Glutamatergic neuron (in vitro differentiated cells): ENCODE measurements at regions not wholly inside any gene's neighbourhood (a gene's known extent, or its start where the extent isn't known, plus 50 kb on each side); places are given as distances from the start of the nearest gene placed in this dataset.

Experiments used
- DNase-seq: peaks from one replicate; pipeline ENCODE4 v3.0.0; 2022
- H3K27ac Mint-ChIP-seq: one replicate; pipeline ENCODE4 v1.8.0; 2020; ENCODE audit warnings: mild to moderate bottlenecking, mixed read lengths, inconsistent platforms; ENCODE audit not compliant: unreplicated experiment
- H3K27me3 Mint-ChIP-seq: one replicate; pipeline ENCODE4 v1.8.0; 2020; ENCODE audit warnings: mild to moderate bottlenecking, moderate library complexity, mixed read lengths, inconsistent platforms; ENCODE audit not compliant: unreplicated experiment
- H3K36me3 Mint-ChIP-seq: one replicate; pipeline ENCODE4 v1.8.0; 2020; ENCODE audit warnings: mild to moderate bottlenecking, mixed read lengths, inconsistent platforms; ENCODE audit not compliant: unreplicated experiment
- H3K4me1 Mint-ChIP-seq: one replicate; pipeline ENCODE4 v1.8.0; 2020; ENCODE audit warnings: mild to moderate bottlenecking, low read depth, mixed read lengths, inconsistent platforms; ENCODE audit not compliant: unreplicated experiment
- H3K4me3 Mint-ChIP-seq: one replicate; pipeline ENCODE4 v1.8.0; 2020; ENCODE audit warnings: mild to moderate bottlenecking, mixed read lengths, inconsistent platforms; ENCODE audit not compliant: unreplicated experiment
- H3K9me3 Mint-ChIP-seq: one replicate; pipeline ENCODE4 v1.8.0; 2020; ENCODE audit warnings: mild to moderate bottlenecking, moderate library complexity, mixed read lengths, inconsistent platforms; ENCODE audit not compliant: unreplicated experiment
- TF ChIP-seq, protein P1 (sequence below): fragments of 200-600 bp; sonication (generic); IDR thresholded peaks from one replicate; pipeline ENCODE4 v1.5.0; 2021; ENCODE audit not compliant: partially characterized antibody, unreplicated experiment

DNA sequence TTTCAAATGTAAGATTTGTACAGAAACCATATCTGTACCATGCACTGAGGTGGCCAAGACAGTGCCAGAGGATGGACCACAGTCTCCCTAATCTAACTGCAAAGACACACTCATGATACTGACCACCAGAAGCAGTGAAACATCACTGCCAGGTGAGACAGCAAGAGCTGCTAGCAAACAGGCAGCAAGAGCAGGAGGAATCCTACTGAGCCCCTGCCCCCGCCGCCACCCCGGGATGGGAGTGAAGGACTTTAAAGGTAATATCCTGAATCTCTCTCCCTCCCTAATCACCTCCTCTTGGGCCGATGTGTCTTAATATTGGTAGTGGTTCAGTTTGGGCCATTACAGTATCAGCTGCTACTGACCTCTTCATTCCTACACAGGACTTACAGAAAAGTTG, 144.3 kb downstream of the XPNPEP1 start:
- no peak for DNase-seq
- no peaks in the 10 kb centered on the region for H3K4me1 Mint-ChIP-seq
- H3K27me3 Mint-ChIP-seq, result no peaks in the 10 kb centered on the region
- H3K27ac Mint-ChIP-seq, result no peak overlapping the region
- no peak overlapping the region for H3K4me3 Mint-ChIP-seq
- no peaks in the 10 kb centered on the region for H3K36me3 Mint-ChIP-seq
- no peaks in the 10 kb centered on the region for H3K9me3 Mint-ChIP-seq
- TF ChIP-seq, protein P1, sequence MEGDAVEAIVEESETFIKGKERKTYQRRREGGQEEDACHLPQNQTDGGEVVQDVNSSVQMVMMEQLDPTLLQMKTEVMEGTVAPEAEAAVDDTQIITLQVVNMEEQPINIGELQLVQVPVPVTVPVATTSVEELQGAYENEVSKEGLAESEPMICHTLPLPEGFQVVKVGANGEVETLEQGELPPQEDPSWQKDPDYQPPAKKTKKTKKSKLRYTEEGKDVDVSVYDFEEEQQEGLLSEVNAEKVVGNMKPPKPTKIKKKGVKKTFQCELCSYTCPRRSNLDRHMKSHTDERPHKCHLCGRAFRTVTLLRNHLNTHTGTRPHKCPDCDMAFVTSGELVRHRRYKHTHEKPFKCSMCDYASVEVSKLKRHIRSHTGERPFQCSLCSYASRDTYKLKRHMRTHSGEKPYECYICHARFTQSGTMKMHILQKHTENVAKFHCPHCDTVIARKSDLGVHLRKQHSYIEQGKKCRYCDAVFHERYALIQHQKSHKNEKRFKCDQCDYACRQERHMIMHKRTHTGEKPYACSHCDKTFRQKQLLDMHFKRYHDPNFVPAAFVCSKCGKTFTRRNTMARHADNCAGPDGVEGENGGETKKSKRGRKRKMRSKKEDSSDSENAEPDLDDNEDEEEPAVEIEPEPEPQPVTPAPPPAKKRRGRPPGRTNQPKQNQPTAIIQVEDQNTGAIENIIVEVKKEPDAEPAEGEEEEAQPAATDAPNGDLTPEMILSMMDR, result no peak

DNA sequence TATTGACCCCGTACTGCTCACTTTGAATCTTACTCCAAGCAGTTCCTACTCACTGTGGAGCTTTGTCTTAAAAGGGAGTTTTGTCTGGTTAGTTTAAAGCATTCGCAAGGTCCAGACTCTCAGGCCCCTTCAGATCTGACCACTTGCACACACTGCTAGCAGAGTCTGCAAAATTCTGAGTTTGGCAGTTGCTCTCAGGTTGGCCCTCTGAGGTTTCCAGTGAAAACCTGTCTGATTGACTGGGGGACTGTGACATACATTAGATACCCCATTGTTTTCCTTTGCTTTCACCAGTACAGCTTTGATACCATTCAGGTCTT, 149.2 kb downstream of the XPNPEP1 start:
- no peaks in the 10 kb centered on the region for H3K4me1 Mint-ChIP-seq
- no peaks in the 10 kb centered on the region for H3K36me3 Mint-ChIP-seq
- no peak overlapping the region for H3K27ac Mint-ChIP-seq
- H3K27me3 Mint-ChIP-seq, result no peaks in the 10 kb centered on the region
- no peak overlapping the region for H3K4me3 Mint-ChIP-seq
- no peaks in the 10 kb centered on the region for H3K9me3 Mint-ChIP-seq
- DNase-seq, result no peak
- TF ChIP-seq, protein P1, result no peak

DNA sequence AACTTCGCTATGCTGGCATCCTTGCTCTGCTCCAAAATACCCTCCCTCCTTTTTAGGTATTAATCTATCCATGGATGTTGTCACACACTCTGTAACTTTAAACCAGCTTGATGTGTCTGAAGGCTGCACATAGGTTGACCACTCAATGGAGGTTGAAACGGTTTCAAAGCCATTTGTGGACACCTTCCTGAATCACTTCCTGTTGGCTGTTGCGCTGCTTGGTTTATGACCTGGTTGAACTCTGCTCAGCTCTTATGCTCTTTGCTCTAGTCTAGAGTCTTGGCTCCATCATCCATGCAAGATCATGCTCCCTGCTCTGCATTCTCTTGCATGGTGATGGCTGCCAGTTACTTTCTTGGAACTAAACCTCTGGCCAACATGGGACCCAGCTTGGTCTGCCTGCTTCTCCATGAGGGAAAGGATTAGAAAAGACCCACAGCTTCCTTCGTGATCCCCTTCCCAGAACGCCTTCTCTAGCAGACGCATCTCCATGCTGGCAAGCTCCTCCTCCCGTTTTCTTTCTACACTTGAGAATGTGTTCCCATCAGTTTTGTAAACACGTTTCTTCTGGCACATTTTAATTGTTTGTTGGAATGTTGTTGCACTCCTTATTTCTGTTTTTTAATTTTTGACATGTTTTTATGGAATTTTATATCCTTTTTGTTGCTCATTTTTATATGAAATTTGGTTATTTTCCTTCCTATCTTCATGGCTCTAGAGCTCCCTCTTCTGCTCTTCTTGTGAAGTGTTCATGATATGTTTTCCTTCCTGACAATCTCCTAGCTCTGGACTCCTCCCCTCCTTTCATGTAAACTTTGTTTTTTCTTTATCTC, 149.8 kb downstream of the XPNPEP1 start:
- Mint-ChIP-seq H3K4me1 (no peaks in the 10 kb centered on the region), H3K9me3 (no peaks in the 10 kb centered on the region), H3K27me3 (no peaks in the 10 kb centered on the region), H3K4me3 (no peak overlapping the region), H3K27ac (no peak overlapping the region), H3K36me3 (no peaks in the 10 kb centered on the region)
- no peak for DNase-seq
- TF ChIP-seq, protein P1, result peak; percentile 65

DNA sequence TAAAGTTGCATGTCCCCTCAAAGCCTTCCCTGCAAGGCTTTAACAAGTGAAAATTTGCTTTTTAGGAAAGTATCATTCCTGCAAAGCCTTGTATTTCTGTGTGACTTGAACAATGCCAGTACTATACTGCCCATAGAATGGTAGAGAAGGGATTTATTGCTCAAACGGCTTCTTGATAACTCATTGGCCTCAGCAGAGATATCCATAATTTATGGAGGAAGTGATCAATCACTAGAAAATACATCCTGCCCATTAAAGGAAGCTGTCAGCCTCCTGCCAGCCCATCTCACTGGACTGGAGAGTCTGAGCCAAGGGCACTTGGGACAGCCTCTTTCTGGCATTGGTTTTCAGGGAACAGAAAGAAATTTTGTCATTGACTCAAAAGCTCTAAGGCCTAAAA, 152.6 kb downstream of the XPNPEP1 start:
- Mint-ChIP-seq H3K9me3 (no peaks in the 10 kb centered on the region), H3K36me3 (no peaks in the 10 kb centered on the region), H3K27ac (no peak overlapping the region), H3K4me3 (no peak overlapping the region), H3K4me1 (no peaks in the 10 kb centered on the region), H3K27me3 (no peaks in the 10 kb centered on the region)
- no peak for DNase-seq
- TF ChIP-seq, protein P1, result no peak

DNA sequence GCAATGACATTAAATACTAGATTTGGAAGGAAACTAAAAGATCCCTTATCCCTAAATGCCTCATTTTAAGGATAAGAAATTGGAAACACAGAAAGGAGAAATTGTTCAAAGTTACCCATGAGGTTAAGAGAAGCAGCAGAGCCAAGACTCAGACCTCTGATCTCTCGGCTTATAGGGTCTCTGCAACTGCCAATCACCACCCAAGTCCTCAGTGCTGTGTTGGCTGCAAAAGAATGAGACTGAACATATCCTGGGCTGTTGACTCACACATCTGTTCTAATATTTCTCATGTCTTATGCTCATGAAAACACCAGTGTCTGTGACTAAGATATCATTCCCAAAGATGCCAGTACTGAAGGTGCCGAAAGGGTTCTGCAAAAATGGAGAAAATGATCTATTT, 153.3 kb downstream of the XPNPEP1 start:
- no peaks in the 10 kb centered on the region for H3K9me3 Mint-ChIP-seq
- DNase-seq, result no peak
- no peaks in the 10 kb centered on the region for H3K36me3 Mint-ChIP-seq
- no peaks in the 10 kb centered on the region for H3K27me3 Mint-ChIP-seq
- no peak overlapping the region for H3K27ac Mint-ChIP-seq
- no peak overlapping the region for H3K4me3 Mint-ChIP-seq
- TF ChIP-seq, protein P1, result no peak
- no peaks in the 10 kb centered on the region for H3K4me1 Mint-ChIP-seq
